Mucosa of descending colon (tissue), 3 donors: ENCODE measurements at regions not wholly inside any gene's neighbourhood (a gene's known extent, or its start where the extent isn't known, plus 50 kb on each side); places are given as distances from the start of the nearest gene placed in this dataset.

Experiments
- ATAC-seq: fragments of 200-7000 bp; cut with Tn5 transposase; one replicate; pipeline ENCODE4 v1.9.1; 2020; ENCODE audit warnings: mild to moderate bottlenecking, moderate library complexity
- DNase-seq, 3 donors: peaks; one replicate each; pipeline ENCODE4 v3.0.0-alpha.2; 2020
- H3K36me3 ChIP-seq: fragments of 200-600 bp; one replicate; pipeline ENCODE4 v1.8.0; 2021; ENCODE audit warnings: low read depth, mild to moderate bottlenecking
- H3K4me1 ChIP-seq: fragments of 200-600 bp; one replicate; pipeline ENCODE4 v1.8.0; 2021; ENCODE audit warnings: low read depth, mild to moderate bottlenecking
- H3K4me3 ChIP-seq: fragments of 200-600 bp; one replicate; pipeline ENCODE4 v1.8.0; 2021; ENCODE audit warnings: mild to moderate bottlenecking
- H3K9me3 ChIP-seq: fragments of 200-600 bp; one replicate; pipeline ENCODE4 v1.8.0; 2021; ENCODE audit warnings: mild to moderate bottlenecking
- CTCF ChIP-seq: fragments of 200-600 bp; IDR thresholded peaks from one replicate; pipeline ENCODE4 v1.8.0; 2022; ENCODE audit warnings: antibody characterized with exemption, mild to moderate bottlenecking
- intact Hi-C, 2 donors: fragments of 100-400 bp; cut with DNase I in 1 of 2; cut with micrococcal nuclease in 1 of 2; formaldehyde crosslinking; loops; one replicate each; pipeline versions ENCODE4 v1.11.0 to v1.11.1; 2022; cut with DNase I, micrococcal nuclease
- donor health status: DM: no; HTN: no; CAD: no; lungs with moderate emphysema.
- donor health status: DM: no; HTN: no; CAD: no.
- donor health status: DM: no; HTN: yes; CAD: no.

GRCh38 chr13:37202264-37202663 is 96.8 kb upstream of the CSNK1A1L start:
- intact Hi-C loops: no loop called here
- Histone ChIP-seq H3K9me3 (no peaks in the 10 kb centered on the region), H3K4me1 (no peaks in the 10 kb centered on the region), H3K36me3 (no peaks in the 10 kb centered on the region), H3K4me3 (no peak overlapping the region)
- ATAC-seq (no peak), DNase-seq (no peak)
- TF ChIP-seq CTCF: no peak

GRCh38 chr13:37201081-37201480 is 95.6 kb upstream of the CSNK1A1L start:
- no peak for TF ChIP-seq CTCF
- Histone ChIP-seq H3K9me3 (no peaks in the 10 kb centered on the region), H3K36me3 (no peaks in the 10 kb centered on the region), H3K4me3 (no peak overlapping the region), H3K4me1 (no peaks in the 10 kb centered on the region)
- no peak for DNase-seq
- no peak for ATAC-seq
- intact Hi-C loops: no loop called here

GRCh38 chr13:37198629-37199028 is 93.2 kb upstream of the CSNK1A1L start:
- Histone ChIP-seq H3K4me3 (no peak overlapping the region), H3K4me1 (no peaks in the 10 kb centered on the region), H3K9me3 (no peaks in the 10 kb centered on the region), H3K36me3 (no peaks in the 10 kb centered on the region)
- no peak for DNase-seq
- intact Hi-C loops: no loop called here
- ATAC-seq: no peak
- no peak for TF ChIP-seq CTCF

- H3K36me3 ChIP-seq: no peaks in the 10 kb centered on the region
- intact Hi-C loops: no loop called here
- DNase-seq (no peak), ATAC-seq (no peak)
- no peaks in the 10 kb centered on the region for H3K9me3 ChIP-seq
- no peak for TF ChIP-seq CTCF
- no peak overlapping the region for H3K4me3 ChIP-seq
- no peaks in the 10 kb centered on the region for H3K4me1 ChIP-seq
Observed at GRCh38 chr13:37195621-37196020, 90.2 kb upstream of the CSNK1A1L start.

GRCh38 chr13:37194428-37194861 is 89.0 kb upstream of the CSNK1A1L start:
- Histone ChIP-seq H3K36me3 (no peaks in the 10 kb centered on the region), H3K4me3 (no peak overlapping the region), H3K9me3 (no peaks in the 10 kb centered on the region), H3K4me1 (no peaks in the 10 kb centered on the region)
- intact Hi-C loops: no loop called here
- TF ChIP-seq CTCF: no peak
- ATAC-seq (no peak), DNase-seq (no peak)

- Histone ChIP-seq H3K36me3 (no peaks in the 10 kb centered on the region), H3K4me1 (no peaks in the 10 kb centered on the region), H3K9me3 (no peaks in the 10 kb centered on the region), H3K4me3 (no peak overlapping the region)
- no peak for ATAC-seq
- TF ChIP-seq CTCF: no peak
- DNase-seq: no peak
- intact Hi-C loops: no loop called here
Observed at GRCh38 chr13:37192956-37193355, 87.5 kb upstream of the CSNK1A1L start.
